C4-2B (cell line): ENCODE measurements at regions not wholly inside any gene's neighbourhood (a gene's known extent, or its start where the extent isn't known, plus 50 kb on each side); places are given as distances from the start of the nearest gene placed in this dataset.

Experiments
- H3K27ac ChIP-seq: fragments of 450-650 bp; 2 replicates; pipeline ENCODE4 v1.5.1; 2017
- ZFX ChIP-seq: fragments of 450-650 bp; IDR thresholded peaks from 2 replicates; pipeline ENCODE4 v1.6.1; 2017
- TF ChIP-seq, protein P1 (sequence below): fragments of 450-650 bp; conservative IDR thresholded peaks from 2 replicates; pipeline ENCODE4 v1.5.1; 2017; ENCODE audit warnings: mild to moderate bottlenecking

DNA sequence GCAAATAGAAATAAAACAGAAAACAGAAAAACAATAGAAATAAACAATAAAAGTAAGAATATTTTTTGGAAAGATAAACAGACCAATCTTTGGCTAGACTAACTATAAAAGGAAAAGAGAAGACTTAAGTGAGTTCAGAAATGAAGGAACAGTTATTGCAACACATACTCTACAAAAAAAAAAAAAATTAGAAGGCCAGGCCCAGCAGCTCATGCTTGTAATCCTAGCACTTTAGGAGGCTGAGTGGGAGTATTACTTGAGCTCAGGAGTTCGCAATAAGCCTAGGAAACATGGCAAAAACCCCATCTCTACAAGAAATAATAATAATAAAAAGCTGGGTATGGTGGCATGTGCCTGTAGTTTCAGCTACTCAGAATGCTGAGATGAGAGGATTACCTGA, 336.7 kb downstream of the DTHD1 start:
- TF ChIP-seq ZFX = no peak
- TF ChIP-seq, protein P1, sequence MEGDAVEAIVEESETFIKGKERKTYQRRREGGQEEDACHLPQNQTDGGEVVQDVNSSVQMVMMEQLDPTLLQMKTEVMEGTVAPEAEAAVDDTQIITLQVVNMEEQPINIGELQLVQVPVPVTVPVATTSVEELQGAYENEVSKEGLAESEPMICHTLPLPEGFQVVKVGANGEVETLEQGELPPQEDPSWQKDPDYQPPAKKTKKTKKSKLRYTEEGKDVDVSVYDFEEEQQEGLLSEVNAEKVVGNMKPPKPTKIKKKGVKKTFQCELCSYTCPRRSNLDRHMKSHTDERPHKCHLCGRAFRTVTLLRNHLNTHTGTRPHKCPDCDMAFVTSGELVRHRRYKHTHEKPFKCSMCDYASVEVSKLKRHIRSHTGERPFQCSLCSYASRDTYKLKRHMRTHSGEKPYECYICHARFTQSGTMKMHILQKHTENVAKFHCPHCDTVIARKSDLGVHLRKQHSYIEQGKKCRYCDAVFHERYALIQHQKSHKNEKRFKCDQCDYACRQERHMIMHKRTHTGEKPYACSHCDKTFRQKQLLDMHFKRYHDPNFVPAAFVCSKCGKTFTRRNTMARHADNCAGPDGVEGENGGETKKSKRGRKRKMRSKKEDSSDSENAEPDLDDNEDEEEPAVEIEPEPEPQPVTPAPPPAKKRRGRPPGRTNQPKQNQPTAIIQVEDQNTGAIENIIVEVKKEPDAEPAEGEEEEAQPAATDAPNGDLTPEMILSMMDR = no peak
- no peak overlapping the region for H3K27ac ChIP-seq

DNA sequence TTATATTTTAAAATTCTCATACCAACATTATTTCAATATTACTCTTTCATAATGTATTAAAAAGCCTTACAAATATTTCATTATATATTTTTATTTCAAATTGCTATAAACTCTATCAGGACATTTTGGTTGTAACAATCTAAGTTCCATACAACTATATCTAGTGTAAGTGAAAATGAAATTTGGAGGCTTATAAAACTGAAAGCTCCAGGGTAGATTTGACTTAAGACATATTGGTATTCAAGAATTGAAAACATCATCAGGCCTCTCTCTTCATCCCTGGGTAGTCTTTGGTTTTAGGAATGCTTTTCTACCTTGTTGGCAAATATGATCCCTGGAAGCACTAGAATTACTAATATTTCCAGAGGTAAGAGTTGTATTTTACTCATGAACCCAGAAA, 342.6 kb downstream of the DTHD1 start:
- TF ChIP-seq, protein P1 = no peak
- TF ChIP-seq ZFX = no peak
- H3K27ac ChIP-seq = no peak overlapping the region

DNA sequence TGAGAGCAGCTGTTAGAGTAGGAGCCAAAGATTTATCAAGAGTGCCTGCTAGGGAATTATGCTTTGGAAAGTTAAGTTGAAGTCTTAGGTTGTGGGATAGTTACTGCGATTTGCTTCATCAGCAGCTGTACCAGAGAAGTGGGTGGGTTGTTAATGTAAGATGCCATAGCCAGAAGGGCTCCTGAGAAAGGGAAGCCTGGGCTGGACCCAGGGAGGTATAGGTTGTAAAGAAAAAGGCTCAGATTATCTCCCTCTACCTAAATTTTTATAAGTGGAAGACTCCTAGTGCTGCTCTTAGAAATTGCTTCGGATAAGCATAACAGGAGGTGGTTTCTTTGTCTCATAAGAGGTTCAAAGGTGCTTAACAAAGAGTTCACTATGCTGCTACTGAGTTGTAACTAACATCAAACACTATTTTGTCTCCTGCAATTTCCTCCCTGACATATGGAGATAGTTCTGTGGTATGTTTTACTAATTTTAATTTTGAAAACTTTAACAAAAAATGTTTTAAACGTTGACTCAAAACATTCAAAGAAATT, 356.9 kb downstream of the DTHD1 start:
- TF ChIP-seq, protein P1 = no peak
- TF ChIP-seq ZFX = no peak
- H3K27ac ChIP-seq = no peak overlapping the region

DNA sequence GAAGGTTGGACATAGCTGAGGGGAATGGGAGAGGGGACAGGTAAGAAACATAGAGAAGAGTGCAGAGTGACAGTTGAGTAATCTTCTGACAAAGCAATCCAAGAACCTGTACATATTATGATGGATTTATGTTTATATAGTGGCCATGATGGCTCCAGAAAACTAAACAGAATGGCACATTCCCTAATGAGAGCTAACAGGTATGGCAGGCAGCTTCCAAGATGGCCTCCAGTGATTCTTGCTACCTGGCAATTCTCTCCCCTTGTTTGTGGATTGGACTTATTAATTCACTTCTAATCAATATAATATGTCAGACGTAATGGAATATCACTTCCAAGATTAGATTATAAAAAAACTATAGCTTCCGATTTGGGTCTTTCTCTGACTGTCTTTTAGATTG, 359.5 kb downstream of the DTHD1 start:
- H3K27ac ChIP-seq = no peak overlapping the region
- TF ChIP-seq, protein P1 = no peak
- TF ChIP-seq ZFX = no peak

DNA sequence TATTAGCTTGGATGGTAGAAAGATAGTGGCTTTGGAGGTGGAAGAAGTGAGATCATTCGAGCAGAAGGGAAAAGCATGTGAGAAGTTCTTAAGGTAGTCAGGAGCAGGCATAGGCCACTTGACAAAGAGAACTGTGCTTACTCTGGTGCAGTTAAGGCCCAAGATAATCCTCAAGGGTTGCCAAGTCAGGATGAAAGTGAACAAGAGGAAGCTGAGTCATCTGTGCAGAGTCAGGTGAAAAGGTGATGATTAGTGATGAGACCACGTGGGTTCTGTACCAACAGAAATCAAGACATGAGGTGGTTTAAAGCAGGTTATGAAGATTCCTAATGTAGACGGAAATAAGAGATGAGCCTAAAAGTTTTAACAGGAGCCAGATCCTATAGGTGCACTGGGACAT, 369.8 kb downstream of the DTHD1 start:
- TF ChIP-seq ZFX = no peak
- TF ChIP-seq, protein P1 = no peak
- H3K27ac ChIP-seq = no peak overlapping the region

DNA sequence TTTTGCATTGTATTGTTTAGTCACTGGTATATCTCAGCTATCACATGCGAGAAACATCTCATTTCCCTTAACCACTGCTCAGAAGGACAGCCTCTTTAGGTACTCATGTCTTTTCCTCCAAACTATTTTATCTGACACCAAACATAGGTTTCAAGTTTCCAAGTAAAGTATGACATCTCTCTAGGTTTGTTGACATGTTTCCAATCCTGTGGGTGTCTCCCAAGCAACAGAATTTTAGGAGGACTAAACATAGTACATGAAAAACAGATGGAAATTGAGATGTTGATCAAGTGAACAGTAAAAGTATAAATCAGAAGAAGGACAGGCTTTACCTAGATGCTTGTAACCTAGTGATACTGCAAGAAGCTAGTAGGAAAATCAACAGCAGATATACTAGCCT, 371.4 kb downstream of the DTHD1 start:
- H3K27ac ChIP-seq = no peak overlapping the region
- no peak for TF ChIP-seq ZFX
- TF ChIP-seq, protein P1 = no peak

DNA sequence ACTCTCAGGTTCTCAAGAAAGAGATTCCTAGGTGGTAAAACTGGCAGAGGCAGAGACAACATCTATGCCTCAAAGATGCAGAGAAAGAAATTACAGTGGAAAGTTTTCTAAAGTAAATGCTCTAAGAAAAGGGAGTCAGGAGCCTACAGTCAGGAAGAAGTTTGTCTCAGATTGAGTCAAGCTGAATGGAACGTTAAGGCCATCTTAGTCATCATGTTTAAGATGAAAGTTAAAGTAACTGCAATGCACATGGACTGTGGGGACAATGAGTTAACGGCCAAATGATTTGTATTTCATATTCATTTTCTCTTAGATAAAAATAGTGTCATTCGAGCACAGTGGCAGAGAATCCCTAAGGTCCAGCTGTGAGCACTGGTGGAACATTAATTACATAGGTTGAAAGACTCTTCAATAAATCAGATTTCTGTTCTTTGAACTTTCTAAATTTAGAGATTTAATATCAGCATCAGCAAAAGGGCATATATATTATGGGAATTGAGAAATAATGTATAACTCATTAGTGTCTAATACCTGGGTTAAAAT, 384.6 kb downstream of the DTHD1 start:
- H3K27ac ChIP-seq = no peak overlapping the region
- TF ChIP-seq, protein P1 = no peak
- TF ChIP-seq ZFX = no peak
